ENCODE measurements at regions not wholly inside any gene's neighbourhood (a gene's known extent, or its start where the extent isn't known, plus 50 kb on each side); places are given as distances from the start of the nearest gene placed in this dataset.

- no peak for DNase-seq (ENCODE audit: low read depth)
Measured at GRCh38 chr10:117928281-117928680, 118.5 kb downstream of the RAB11FIP2 start.

GRCh38 chr10:117928741-117929140 is 118.0 kb downstream of the RAB11FIP2 start:
- DNase-seq (ENCODE audit: low read depth): no peak

GRCh38 chr10:117929327-117930067 is 117.2 kb downstream of the RAB11FIP2 start:
- DNase-seq (ENCODE audit: low read depth): no peak

GRCh38 chr10:117931078-117931477 is 115.7 kb downstream of the RAB11FIP2 start:
- DNase-seq (ENCODE audit: low read depth): no peak

- peak; percentile 73 for DNase-seq (ENCODE audit: low read depth)
Measured at GRCh38 chr10:117933036-117933435, 113.7 kb downstream of the RAB11FIP2 start.

- no peak for DNase-seq (ENCODE audit: low read depth)
Measured at GRCh38 chr10:117934477-117934876, 112.3 kb downstream of the RAB11FIP2 start.

GRCh38 chr10:117936141-117936540 is 110.6 kb downstream of the RAB11FIP2 start:
- DNase-seq (ENCODE audit: low read depth): peak; percentile 53

- no peak for DNase-seq (ENCODE audit: low read depth)
Measured at GRCh38 chr10:117936566-117936965, 110.2 kb downstream of the RAB11FIP2 start.

GRCh38 chr10:117936976-117937375 is 109.8 kb downstream of the RAB11FIP2 start:
- DNase-seq (ENCODE audit: low read depth): no peak

- no peak for DNase-seq (ENCODE audit: low read depth)
Measured at GRCh38 chr10:117938104-117938503, 108.6 kb downstream of the RAB11FIP2 start.

GRCh38 chr10:117942226-117942625 is 104.5 kb downstream of the RAB11FIP2 start:
- no peak for DNase-seq (ENCODE audit: low read depth)

GRCh38 chr10:117944676-117945447 is 101.9 kb downstream of the RAB11FIP2 start:
- no peak for DNase-seq (ENCODE audit: low read depth)

- DNase-seq (ENCODE audit: low read depth): no peak
Measured at GRCh38 chr10:117945651-117946050, 101.1 kb downstream of the RAB11FIP2 start.

GRCh38 chr10:117946525-117947070 is 100.1 kb downstream of the RAB11FIP2 start:
- DNase-seq (ENCODE audit: low read depth): peak; percentile 40

- DNase-seq (ENCODE audit: low read depth): no peak
Measured at GRCh38 chr10:117948493-117948892, 98.2 kb downstream of the RAB11FIP2 start.

GRCh38 chr10:117950408-117950807 is 96.3 kb downstream of the RAB11FIP2 start:
- DNase-seq (ENCODE audit: low read depth): no peak

Measured in iris pigment epithelial cell (primary cell).